Erythroblast (primary cell): ENCODE measurements at regions not wholly inside any gene's neighbourhood (a gene's known extent, or its start where the extent isn't known, plus 50 kb on each side); places are given as distances from the start of the nearest gene placed in this dataset.

Experiments used
- GATA1 ChIP-seq: IDR thresholded peaks from 2 replicates; pipeline ENCODE4 v1.6.1; 2011; ENCODE audit warnings: low read depth, mild to moderate bottlenecking, control low read depth, low read length, moderate library complexity
- POLR2A ChIP-seq: IDR thresholded peaks from 2 replicates; pipeline ENCODE4 v1.6.1; 2011; ENCODE audit warnings: mild to moderate bottlenecking, low read length

GRCh38 chr5:101045689-101046088, 142.6 kb upstream of the ST8SIA4 start:
- TF ChIP-seq POLR2A (no peak), GATA1 (no peak)
